ENCODE measurements at regions not wholly inside any gene's neighbourhood (a gene's known extent, or its start where the extent isn't known, plus 50 kb on each side); places are given as distances from the start of the nearest gene placed in this dataset.

DNA sequence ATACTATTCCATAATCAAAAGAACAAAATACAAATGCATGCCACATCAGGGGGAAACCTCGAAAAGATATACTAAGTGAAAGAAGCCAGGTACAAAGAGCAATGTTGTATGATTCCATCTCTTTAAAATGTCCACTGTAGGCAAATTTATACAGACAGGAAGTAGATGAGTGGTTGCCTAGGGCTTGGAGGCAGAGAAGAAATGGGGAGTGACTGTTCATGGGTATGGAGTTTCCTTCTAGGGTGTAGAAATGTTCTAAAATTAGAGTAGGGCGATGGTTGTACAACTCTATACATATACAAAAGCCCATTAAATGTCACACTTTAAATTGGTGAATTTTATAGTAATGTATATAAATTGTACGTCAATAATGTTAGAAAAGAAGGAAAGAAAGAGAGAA, 128.1 kb downstream of the MAF start:
- no peak overlapping the region for H3K14ac ChIP-seq (ENCODE audit: low read length in 2 of 2)
- H3K9ac ChIP-seq (ENCODE audit: low read length), result no peak overlapping the region
- no peak overlapping the region for H3K18ac ChIP-seq (ENCODE audit: low read depth in 1 of 2, low read length in 2 of 2)
- H2BK5ac ChIP-seq (ENCODE audit: low read depth, low read length, poor library complexity, severe bottlenecking), result no peak overlapping the region
- H2BK120ac ChIP-seq (ENCODE audit: low read depth, low read length), result no peak overlapping the region
- no peaks in the 10 kb centered on the region for H3K36me3 ChIP-seq (ENCODE audit: control insufficient read depth in 1 of 2, insufficient read depth in 2 of 2, low read depth in 1 of 2, low read length in 2 of 2)
- H3K23ac ChIP-seq (ENCODE audit: low read length in 2 of 2), result no peak overlapping the region
- H3K4ac ChIP-seq (ENCODE audit: low read depth in 1 of 2, low read length in 2 of 2), result no peak overlapping the region
- H3K27me3 ChIP-seq (ENCODE audit: control insufficient read depth in 1 of 2, insufficient read depth in 1 of 2, low read length in 2 of 2), result no peaks in the 10 kb centered on the region
- H3K4me2 ChIP-seq (ENCODE audit: low read length, poor library complexity, severe bottlenecking), result no peak overlapping the region
- no peak overlapping the region for H3K27ac ChIP-seq (ENCODE audit: low read length, poor library complexity, severe bottlenecking)
- H4K91ac ChIP-seq (ENCODE audit: low read length), result no peak overlapping the region
- no peak overlapping the region for H2AK5ac ChIP-seq (ENCODE audit: low read length, severe bottlenecking)
- no peak overlapping the region for H2BK12ac ChIP-seq (ENCODE audit: low read length in 2 of 2)
- no peak overlapping the region for H2AFZ ChIP-seq (ENCODE audit: low read depth, low read length)
- H3K9me3 ChIP-seq (ENCODE audit: control insufficient read depth, low read length), result peaks cover 3% of the 10 kb centered on the region
- H3K4me3 ChIP-seq (ENCODE audit: insufficient read depth in 1 of 2, low read depth in 1 of 2, low read length in 2 of 2), result no peak overlapping the region
- no peak overlapping the region for H2BK15ac ChIP-seq (ENCODE audit: low read depth, poor library complexity, severe bottlenecking)
- no peaks in the 10 kb centered on the region for H3K79me1 ChIP-seq (replicated peaks; ENCODE audit: low read length, poor library complexity, severe bottlenecking)
- H3K4me1 ChIP-seq (ENCODE audit: control insufficient read depth, insufficient read depth, low read depth, low read length), result no peaks in the 10 kb centered on the region
- 77% methylated on average over 2 of the region's 3 CpGs for WGBS
- no peak for DNase-seq
- H4K8ac ChIP-seq (ENCODE audit: low read length), result no peak overlapping the region

DNA sequence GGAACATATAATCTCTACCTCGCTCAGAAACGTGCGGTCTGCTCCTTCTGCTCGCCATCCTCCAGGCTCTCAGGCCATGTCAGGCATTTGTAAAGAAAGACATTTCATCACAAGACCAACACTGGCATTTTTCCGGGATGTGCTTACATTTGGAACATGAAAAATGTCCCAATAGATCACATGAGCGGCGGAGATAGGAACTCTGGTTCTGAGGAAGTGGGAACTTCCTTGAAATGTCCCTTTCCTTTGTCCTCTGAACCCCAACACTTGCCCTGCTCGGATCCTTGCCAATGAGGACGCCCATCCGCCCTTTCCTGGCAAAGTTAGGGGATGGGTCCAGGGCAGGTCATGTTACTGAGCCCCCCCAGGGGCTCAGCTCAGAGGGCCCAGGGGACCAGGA, 130.5 kb downstream of the MAF start:
- Histone ChIP-seq H3K36me3 (ENCODE audit: control insufficient read depth in 1 of 2, insufficient read depth in 2 of 2, low read depth in 1 of 2, low read length in 2 of 2) (no peaks in the 10 kb centered on the region), H3K27ac (ENCODE audit: low read length, poor library complexity, severe bottlenecking) (no peak overlapping the region), H2AK5ac (ENCODE audit: low read length, severe bottlenecking) (no peak overlapping the region), H3K27me3 (ENCODE audit: control insufficient read depth in 1 of 2, insufficient read depth in 1 of 2, low read length in 2 of 2) (no peaks in the 10 kb centered on the region), H3K9me3 (ENCODE audit: control insufficient read depth, low read length) (peaks cover 4% of the 10 kb centered on the region), H4K91ac (ENCODE audit: low read length) (no peak overlapping the region), H2BK12ac (ENCODE audit: low read length in 2 of 2) (no peak overlapping the region), H3K4me3 (ENCODE audit: insufficient read depth in 1 of 2, low read depth in 1 of 2, low read length in 2 of 2) (no peak overlapping the region), H4K8ac (ENCODE audit: low read length) (no peak overlapping the region), H2AFZ (ENCODE audit: low read depth, low read length) (no peak overlapping the region), H2BK120ac (ENCODE audit: low read depth, low read length) (no peak overlapping the region), H3K9ac (ENCODE audit: low read length) (no peak overlapping the region), H3K14ac (ENCODE audit: low read length in 2 of 2) (no peak overlapping the region), H2BK15ac (ENCODE audit: low read depth, poor library complexity, severe bottlenecking) (no peak overlapping the region), H3K79me1 (replicated peaks; ENCODE audit: low read length, poor library complexity, severe bottlenecking) (no peaks in the 10 kb centered on the region), H3K4ac (ENCODE audit: low read depth in 1 of 2, low read length in 2 of 2) (no peak overlapping the region), H3K18ac (ENCODE audit: low read depth in 1 of 2, low read length in 2 of 2) (no peak overlapping the region), H2BK5ac (ENCODE audit: low read depth, low read length, poor library complexity, severe bottlenecking) (no peak overlapping the region), H3K4me2 (ENCODE audit: low read length, poor library complexity, severe bottlenecking) (no peak overlapping the region), H3K23ac (ENCODE audit: low read length in 2 of 2) (no peak overlapping the region), H3K4me1 (ENCODE audit: control insufficient read depth, insufficient read depth, low read depth, low read length) (no peaks in the 10 kb centered on the region)
- DNase-seq, result no peak
- 87% methylated on average over 10 of the region's 10 CpGs for WGBS

DNA sequence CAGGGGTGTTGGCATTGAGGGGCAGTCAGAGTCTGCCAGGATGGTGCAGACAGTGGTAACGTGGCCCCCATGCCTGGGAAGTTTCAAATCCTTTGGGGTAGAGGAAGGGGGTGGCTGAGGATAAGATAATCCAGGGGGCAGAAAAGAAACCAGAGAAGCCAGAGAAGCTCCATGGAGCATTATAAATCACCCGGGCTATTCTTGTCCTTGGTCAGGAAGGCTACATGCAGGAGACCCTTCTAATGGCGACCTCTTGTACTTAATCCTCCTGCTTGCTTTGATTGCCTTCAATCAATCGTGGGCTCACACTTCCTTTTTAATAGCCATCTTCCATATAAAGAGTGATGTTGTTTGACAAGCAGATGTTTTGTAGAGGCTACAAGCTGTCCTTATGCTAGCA, 131.9 kb downstream of the MAF start:
- no peak overlapping the region for H3K14ac ChIP-seq (ENCODE audit: low read length in 2 of 2)
- H4K91ac ChIP-seq (ENCODE audit: low read length), result no peak overlapping the region
- no peak overlapping the region for H3K23ac ChIP-seq (ENCODE audit: low read length in 2 of 2)
- H2BK5ac ChIP-seq (ENCODE audit: low read depth, low read length, poor library complexity, severe bottlenecking), result no peak overlapping the region
- no peak overlapping the region for H3K9ac ChIP-seq (ENCODE audit: low read length)
- no peak overlapping the region for H2AFZ ChIP-seq (ENCODE audit: low read depth, low read length)
- no peaks in the 10 kb centered on the region for H3K4me1 ChIP-seq (ENCODE audit: control insufficient read depth, insufficient read depth, low read depth, low read length)
- peaks cover 7% of the 10 kb centered on the region for H3K9me3 ChIP-seq (ENCODE audit: control insufficient read depth, low read length)
- H3K4me3 ChIP-seq (ENCODE audit: insufficient read depth in 1 of 2, low read depth in 1 of 2, low read length in 2 of 2), result no peak overlapping the region
- no peak overlapping the region for H3K4ac ChIP-seq (ENCODE audit: low read depth in 1 of 2, low read length in 2 of 2)
- no peak for DNase-seq
- H3K79me1 ChIP-seq (replicated peaks; ENCODE audit: low read length, poor library complexity, severe bottlenecking), result no peaks in the 10 kb centered on the region
- H4K8ac ChIP-seq (ENCODE audit: low read length), result no peak overlapping the region
- no peak overlapping the region for H2BK15ac ChIP-seq (ENCODE audit: low read depth, poor library complexity, severe bottlenecking)
- no peak overlapping the region for H2AK5ac ChIP-seq (ENCODE audit: low read length, severe bottlenecking)
- no peak overlapping the region for H3K18ac ChIP-seq (ENCODE audit: low read depth in 1 of 2, low read length in 2 of 2)
- H2BK12ac ChIP-seq (ENCODE audit: low read length in 2 of 2), result no peak overlapping the region
- WGBS, result 62% methylated on average over 3 of the region's 4 CpGs
- H2BK120ac ChIP-seq (ENCODE audit: low read depth, low read length), result no peak overlapping the region
- H3K27me3 ChIP-seq (ENCODE audit: control insufficient read depth in 1 of 2, insufficient read depth in 1 of 2, low read length in 2 of 2), result no peaks in the 10 kb centered on the region
- no peak overlapping the region for H3K4me2 ChIP-seq (ENCODE audit: low read length, poor library complexity, severe bottlenecking)
- no peak overlapping the region for H3K27ac ChIP-seq (ENCODE audit: low read length, poor library complexity, severe bottlenecking)
- H3K36me3 ChIP-seq (ENCODE audit: control insufficient read depth in 1 of 2, insufficient read depth in 2 of 2, low read depth in 1 of 2, low read length in 2 of 2), result no peaks in the 10 kb centered on the region

- no peaks in the 10 kb centered on the region for H3K79me1 ChIP-seq (replicated peaks; ENCODE audit: low read length, poor library complexity, severe bottlenecking)
- no peak overlapping the region for H3K27ac ChIP-seq (ENCODE audit: low read length, poor library complexity, severe bottlenecking)
- H3K4me1 ChIP-seq (ENCODE audit: control insufficient read depth, insufficient read depth, low read depth, low read length), result no peaks in the 10 kb centered on the region
- no peak overlapping the region for H2AFZ ChIP-seq (ENCODE audit: low read depth, low read length)
- H3K18ac ChIP-seq (ENCODE audit: low read depth in 1 of 2, low read length in 2 of 2), result no peak overlapping the region
- peaks cover 7% of the 10 kb centered on the region for H3K9me3 ChIP-seq (ENCODE audit: control insufficient read depth, low read length)
- H4K91ac ChIP-seq (ENCODE audit: low read length), result no peak overlapping the region
- WGBS, result 55% methylated on average over 10 of the region's 10 CpGs
- H3K4ac ChIP-seq (ENCODE audit: low read depth in 1 of 2, low read length in 2 of 2), result no peak overlapping the region
- H3K23ac ChIP-seq (ENCODE audit: low read length in 2 of 2), result no peak overlapping the region
- no peak overlapping the region for H3K14ac ChIP-seq (ENCODE audit: low read length in 2 of 2)
- no peaks in the 10 kb centered on the region for H3K36me3 ChIP-seq (ENCODE audit: control insufficient read depth in 1 of 2, insufficient read depth in 2 of 2, low read depth in 1 of 2, low read length in 2 of 2)
- H2BK5ac ChIP-seq (ENCODE audit: low read depth, low read length, poor library complexity, severe bottlenecking), result no peak overlapping the region
- H3K27me3 ChIP-seq (ENCODE audit: control insufficient read depth in 1 of 2, insufficient read depth in 1 of 2, low read length in 2 of 2), result no peaks in the 10 kb centered on the region
- H3K4me3 ChIP-seq (ENCODE audit: insufficient read depth in 1 of 2, low read depth in 1 of 2, low read length in 2 of 2), result no peak overlapping the region
- H2BK120ac ChIP-seq (ENCODE audit: low read depth, low read length), result no peak overlapping the region
- H2AK5ac ChIP-seq (ENCODE audit: low read length, severe bottlenecking), result no peak overlapping the region
- no peak overlapping the region for H4K8ac ChIP-seq (ENCODE audit: low read length)
- H2BK15ac ChIP-seq (ENCODE audit: low read depth, poor library complexity, severe bottlenecking), result no peak overlapping the region
- H2BK12ac ChIP-seq (ENCODE audit: low read length in 2 of 2), result no peak overlapping the region
- no peak for DNase-seq
- H3K9ac ChIP-seq (ENCODE audit: low read length), result no peak overlapping the region
- H3K4me2 ChIP-seq (ENCODE audit: low read length, poor library complexity, severe bottlenecking), result no peak overlapping the region
Measured at GRCh38 chr16:79468121-79468552, 132.4 kb downstream of the MAF start.
